H9 (cell line): ENCODE measurements at regions not wholly inside any gene's neighbourhood (a gene's known extent, or its start where the extent isn't known, plus 50 kb on each side); places are given as distances from the start of the nearest gene placed in this dataset.

ENCODE experiments used
- DNase-seq: peaks from one replicate; pipeline ENCODE4 v3.0.0-alpha.2; 2017
- H2AFZ ChIP-seq: one replicate; pipeline ENCODE4 v1.6.1; 2013; ENCODE audit warnings: mild to moderate bottlenecking, low read length, control low read depth, moderate library complexity
- H2AK5ac ChIP-seq: 2 replicates; pipeline ENCODE4 v1.6.1; 2013; ENCODE audit warnings: low read length, control low read depth, mixed read lengths; ENCODE audit not compliant: insufficient read length
- H2BK120ac ChIP-seq: one replicate; pipeline ENCODE4 v1.6.1; 2013; ENCODE audit warnings: low read depth, mild to moderate bottlenecking, low read length, control low read depth, inconsistent platforms; ENCODE audit not compliant: poor library complexity, severe bottlenecking
- H2BK12ac ChIP-seq: 2 replicates; pipeline ENCODE4 v1.6.1; 2013; ENCODE audit warnings: low read length, control low read depth, mixed read lengths, low read depth; ENCODE audit not compliant: insufficient read length
- H2BK15ac ChIP-seq: 2 replicates; pipeline ENCODE4 v1.6.1; 2013; ENCODE audit warnings: low read depth, low read length, control low read depth
- H2BK20ac ChIP-seq: one replicate; pipeline ENCODE4 v1.6.1; 2013; ENCODE audit warnings: low read depth, mild to moderate bottlenecking, low read length, control low read depth, inconsistent platforms; ENCODE audit not compliant: poor library complexity, severe bottlenecking
- H2BK5ac ChIP-seq: 2 replicates; pipeline ENCODE4 v1.6.1; 2013; ENCODE audit warnings: low read length, control low read depth, mixed read lengths; ENCODE audit not compliant: insufficient read length
- H3K14ac ChIP-seq: 2 replicates; pipeline ENCODE4 v1.6.1; 2013; ENCODE audit warnings: low read length, control low read depth; ENCODE audit not compliant: insufficient read depth
- H3K18ac ChIP-seq: 2 replicates; pipeline ENCODE4 v1.6.1; 2013; ENCODE audit warnings: low read depth, mild to moderate bottlenecking, mixed read lengths, low read length, control low read depth; ENCODE audit not compliant: insufficient read length
- H3K23ac ChIP-seq: 2 replicates; pipeline ENCODE4 v1.6.1; 2013; ENCODE audit warnings: low read length, control low read depth, mixed read lengths, low read depth; ENCODE audit not compliant: insufficient read length
- H3K23me2 ChIP-seq: 2 replicates; pipeline ENCODE4 v1.6.1; 2013; ENCODE audit warnings: low read depth, mild to moderate bottlenecking, mixed read lengths, low read length, control low read depth; ENCODE audit not compliant: insufficient read length, poor library complexity, severe bottlenecking
- H3K27ac ChIP-seq: 2 replicates; pipeline ENCODE4 v1.5.1; 2013; ENCODE audit warnings: low read length, control low read depth, mixed read lengths, low read depth; ENCODE audit not compliant: insufficient read length
- H3K27me3 ChIP-seq: 2 replicates; pipeline ENCODE4 v1.6.1; 2013; ENCODE audit warnings: low read length, control low read depth, inconsistent platforms; ENCODE audit not compliant: insufficient read depth
- H3K4ac ChIP-seq: 2 replicates; pipeline ENCODE4 v1.6.1; 2013; ENCODE audit warnings: low read depth, mild to moderate bottlenecking, control low read depth, inconsistent platforms, low read length, moderate library complexity
- H3K4me1 ChIP-seq: 2 replicates; pipeline ENCODE4 v1.6.1; 2013; ENCODE audit warnings: low read length, control low read depth, inconsistent platforms; ENCODE audit not compliant: insufficient read depth
- H3K4me2 ChIP-seq: 2 replicates; pipeline ENCODE4 v1.6.1; 2013; ENCODE audit warnings: low read length, control low read depth, mixed read lengths; ENCODE audit not compliant: insufficient read length, insufficient read depth
- H3K56ac ChIP-seq: 2 replicates; pipeline ENCODE4 v1.6.1; 2013; ENCODE audit warnings: low read depth, mild to moderate bottlenecking, mixed read lengths, low read length, control low read depth; ENCODE audit not compliant: insufficient read length
- H3K79me1 ChIP-seq: 2 replicates; pipeline ENCODE4 v1.6.1; 2013; ENCODE audit warnings: low read depth, mild to moderate bottlenecking, moderate library complexity, low read length, control low read depth, inconsistent platforms; ENCODE audit not compliant: insufficient read depth, poor library complexity, severe bottlenecking
- H3K79me2 ChIP-seq: 2 replicates; pipeline ENCODE4 v1.6.1; 2013; ENCODE audit warnings: low read length, control low read depth, inconsistent platforms; ENCODE audit not compliant: insufficient read depth
- H3K9ac ChIP-seq: 2 replicates; pipeline ENCODE4 v1.6.1; 2013; ENCODE audit warnings: low read length, control low read depth, mixed read lengths; ENCODE audit not compliant: insufficient read length; ENCODE audit errors: extremely low read depth
- H3K9me3 ChIP-seq: one replicate; pipeline ENCODE4 v1.6.1; 2013; ENCODE audit warnings: low read depth, low read length, inconsistent platforms; ENCODE audit not compliant: control insufficient read depth
- H3T11ph ChIP-seq: one replicate; pipeline ENCODE4 v1.6.1; 2013; ENCODE audit warnings: mild to moderate bottlenecking, low read length, control low read depth, inconsistent platforms
- H4K20me1 ChIP-seq: one replicate; pipeline ENCODE4 v1.6.1; 2013; ENCODE audit not compliant: control insufficient read depth, insufficient read length, insufficient read depth
- H4K5ac ChIP-seq: 2 replicates; pipeline ENCODE4 v1.6.1; 2013; ENCODE audit warnings: low read depth, mild to moderate bottlenecking, mixed read lengths, low read length, control low read depth; ENCODE audit not compliant: insufficient read length
- H4K8ac ChIP-seq: replicated peaks from 2 replicates; pipeline ENCODE4 v1.6.1; 2013; ENCODE audit warnings: low read length, control low read depth, mixed read lengths, low read depth; ENCODE audit not compliant: insufficient read length
- H4K91ac ChIP-seq: 2 replicates; pipeline ENCODE4 v1.6.1; 2013; ENCODE audit warnings: low read depth, mild to moderate bottlenecking, moderate library complexity, mixed read lengths, low read length, control low read depth; ENCODE audit not compliant: insufficient read length
- H3K27ac Mint-ChIP-seq, 3 experiments: 2 replicates in 2 of 3; 3 replicates in 1 of 3; pipeline ENCODE4 v1.8.0; 2020 to 2021; ENCODE audit warnings: mixed read lengths in 3 of 3, mild to moderate bottlenecking in 1 of 3, moderate library complexity in 1 of 3
- H3K27me3 Mint-ChIP-seq: 2 replicates; pipeline ENCODE4 v1.8.0; 2021; ENCODE audit warnings: low read depth, mild to moderate bottlenecking, moderate library complexity, mixed read lengths
- H3K36me3 Mint-ChIP-seq, 3 experiments: 2 replicates in 2 of 3; 3 replicates in 1 of 3; pipeline ENCODE4 v1.8.0; 2020 to 2021; ENCODE audit warnings: low read depth in 3 of 3, mixed read lengths in 3 of 3; ENCODE audit not compliant: insufficient read depth in 1 of 3
- H3K4me1 Mint-ChIP-seq, 2 experiments: 2 replicates each; pipeline ENCODE4 v1.8.0; 2020; ENCODE audit warnings: mixed read lengths in 2 of 2
- H3K4me3 Mint-ChIP-seq, 2 experiments: 2 replicates in 1 of 2; 3 replicates in 1 of 2; pipeline ENCODE4 v1.8.0; 2020 to 2021; ENCODE audit warnings: mild to moderate bottlenecking in 2 of 2, mixed read lengths in 2 of 2, moderate library complexity in 1 of 2
- H3K9me3 Mint-ChIP-seq, 2 experiments: 2 replicates in 1 of 2; 3 replicates in 1 of 2; pipeline ENCODE4 v1.8.0; 2020; ENCODE audit warnings: mild to moderate bottlenecking in 2 of 2, mixed read lengths in 2 of 2, moderate library complexity in 1 of 2
- CTCF ChIP-seq: fragments of 200-600 bp; sonication (generic); conservative IDR thresholded peaks from 3 replicates; pipeline ENCODE4 v1.8.0; 2021; ENCODE audit warnings: antibody characterized with exemption, mild to moderate bottlenecking
- WGBS: extraction: QIAGEN DNeasy Blood & Tissue Kit; methylation state at CpG from one replicate; pipeline ENCODE4 v1.1.7; 2013; ENCODE audit warnings: missing lambda C conversion rate, low lambda C conversion rate, mixed read lengths; ENCODE audit not compliant: insufficient read length; ENCODE audit errors: extremely low coverage; 5-methylcytosine and 5-hydroxymethylcytosine counted together

GRCh38 chr3:45322616-45323015 lies 65.8 kb upstream of the LARS2 start:
- H3K79me2 ChIP-seq = no peaks in the 10 kb centered on the region
- no peak for DNase-seq
- no peak overlapping the region for H4K5ac ChIP-seq
- H4K91ac ChIP-seq = no peak overlapping the region
- WGBS = no CpG with 5 or more reads among the region's 4 CpGs
- H3K27ac ChIP-seq = no peak overlapping the region
- no peak overlapping the region for H2AK5ac ChIP-seq
- H2AFZ ChIP-seq = no peak overlapping the region
- H3K4me1 Mint-ChIP-seq = peaks cover 42 to 45% of the 10 kb centered on the region in 2 experiments
- H2BK120ac ChIP-seq = no peak overlapping the region
- no peak overlapping the region for H2BK20ac ChIP-seq
- H3K4me2 ChIP-seq = no peak overlapping the region
- no peak overlapping the region for H3K23ac ChIP-seq
- no peak overlapping the region for H3T11ph ChIP-seq
- no peaks in the 10 kb centered on the region for H3K9me3 ChIP-seq
- H3K4me1 ChIP-seq = peaks cover 8% of the 10 kb centered on the region; the same call in 1 of the 2 replicates
- no peak for TF ChIP-seq CTCF
- no peaks in the 10 kb centered on the region for H3K23me2 ChIP-seq
- no peak overlapping the region for H2BK12ac ChIP-seq
- H3K36me3 Mint-ChIP-seq = no peaks in the 10 kb centered on the region; a peak in 1 of 7 replicates
- no peak overlapping the region for H3K18ac ChIP-seq
- H3K4ac ChIP-seq = no peak overlapping the region
- no peak overlapping the region for H4K8ac ChIP-seq
- no peak overlapping the region for H3K14ac ChIP-seq
- no peaks in the 10 kb centered on the region for H3K27me3 Mint-ChIP-seq
- no peaks in the 10 kb centered on the region for H3K79me1 ChIP-seq
- H2BK5ac ChIP-seq = no peak overlapping the region
- no peaks in the 10 kb centered on the region for H3K27me3 ChIP-seq
- no peak overlapping the region for H2BK15ac ChIP-seq
- H3K9ac ChIP-seq = no peak overlapping the region
- H4K20me1 ChIP-seq = no peaks in the 10 kb centered on the region
- H3K56ac ChIP-seq = no peak overlapping the region
- H3K4me3 Mint-ChIP-seq = no peak overlapping the region
- H3K27ac Mint-ChIP-seq = 0 out of 7 replicates have a peak overlapping the region, but pooled peaks of 1 of the 3 experiments have one; percentile 47
- H3K9me3 Mint-ChIP-seq = no peaks in the 10 kb centered on the region
